ENCODE measurements at regions not wholly inside any gene's neighbourhood (a gene's known extent, or its start where the extent isn't known, plus 50 kb on each side); places are given as distances from the start of the nearest gene placed in this dataset.

DNA sequence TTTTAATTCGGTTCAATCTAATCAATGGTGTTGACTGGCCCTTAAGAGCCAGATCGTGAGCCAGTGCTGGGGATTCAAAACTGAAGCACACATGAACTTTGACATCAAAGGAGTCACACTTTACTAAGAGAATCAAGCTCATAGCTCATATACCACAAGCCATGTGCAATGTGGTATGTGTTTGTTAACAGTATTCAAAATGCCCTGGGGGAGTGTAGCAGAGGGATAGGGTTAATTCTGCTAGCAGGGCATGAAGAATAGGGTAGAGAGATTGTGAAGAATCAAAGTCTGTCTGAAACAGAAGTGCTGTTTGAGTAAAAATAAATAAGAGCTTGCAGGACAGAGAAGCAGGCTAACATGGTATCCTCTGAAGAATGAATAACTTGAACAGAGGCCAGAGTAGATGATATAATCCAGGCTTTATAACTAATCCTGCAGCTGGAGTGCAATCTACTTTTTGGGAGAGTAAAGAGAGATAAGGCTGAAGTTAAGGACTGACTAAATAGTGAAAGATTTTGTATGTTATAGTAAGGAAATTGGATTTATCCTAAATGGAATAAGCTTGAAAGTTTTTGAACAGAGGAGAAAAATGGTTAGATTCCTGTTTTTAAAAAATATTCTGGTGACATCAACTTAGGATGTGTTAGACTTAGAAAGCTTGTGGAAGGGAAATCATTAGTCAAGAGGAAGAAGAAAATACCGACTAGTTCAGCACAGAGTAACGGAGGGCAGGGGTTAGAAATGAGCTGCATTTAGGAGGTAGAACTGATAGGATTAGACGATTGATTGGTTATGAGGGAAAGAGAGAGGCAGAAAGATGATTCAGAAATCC lies 292.0 kb downstream of the NFKBIZ start:
- TF ChIP-seq POLR2A (IDR thresholded peaks at IDR 0.05) (no peak), EP300 (IDR thresholded peaks at IDR 0.05) (no peak)
- TF ChIP-seq, protein P1, sequence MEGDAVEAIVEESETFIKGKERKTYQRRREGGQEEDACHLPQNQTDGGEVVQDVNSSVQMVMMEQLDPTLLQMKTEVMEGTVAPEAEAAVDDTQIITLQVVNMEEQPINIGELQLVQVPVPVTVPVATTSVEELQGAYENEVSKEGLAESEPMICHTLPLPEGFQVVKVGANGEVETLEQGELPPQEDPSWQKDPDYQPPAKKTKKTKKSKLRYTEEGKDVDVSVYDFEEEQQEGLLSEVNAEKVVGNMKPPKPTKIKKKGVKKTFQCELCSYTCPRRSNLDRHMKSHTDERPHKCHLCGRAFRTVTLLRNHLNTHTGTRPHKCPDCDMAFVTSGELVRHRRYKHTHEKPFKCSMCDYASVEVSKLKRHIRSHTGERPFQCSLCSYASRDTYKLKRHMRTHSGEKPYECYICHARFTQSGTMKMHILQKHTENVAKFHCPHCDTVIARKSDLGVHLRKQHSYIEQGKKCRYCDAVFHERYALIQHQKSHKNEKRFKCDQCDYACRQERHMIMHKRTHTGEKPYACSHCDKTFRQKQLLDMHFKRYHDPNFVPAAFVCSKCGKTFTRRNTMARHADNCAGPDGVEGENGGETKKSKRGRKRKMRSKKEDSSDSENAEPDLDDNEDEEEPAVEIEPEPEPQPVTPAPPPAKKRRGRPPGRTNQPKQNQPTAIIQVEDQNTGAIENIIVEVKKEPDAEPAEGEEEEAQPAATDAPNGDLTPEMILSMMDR (IDR thresholded peaks at IDR 0.05): no peak
